ENCODE measurements at regions not wholly inside any gene's neighbourhood (a gene's known extent, or its start where the extent isn't known, plus 50 kb on each side); places are given as distances from the start of the nearest gene placed in this dataset.
A peak's percentile ranks its signal among the peaks of the same experiment; 100 is the strongest.
"Not testable (repeated sequence)": the region's sequence is repeated elsewhere in the genome, so short reads cannot be mapped to it uniquely, and the experiment has no call there.

- not testable (repeated sequence) for DNase-seq
Observed at GRCh38 chr12:23388898-23389297, 560.6 kb downstream of the SOX5 start.

- not testable (repeated sequence) for DNase-seq
Observed at GRCh38 chr12:23389315-23389714, 560.2 kb downstream of the SOX5 start.

DNA sequence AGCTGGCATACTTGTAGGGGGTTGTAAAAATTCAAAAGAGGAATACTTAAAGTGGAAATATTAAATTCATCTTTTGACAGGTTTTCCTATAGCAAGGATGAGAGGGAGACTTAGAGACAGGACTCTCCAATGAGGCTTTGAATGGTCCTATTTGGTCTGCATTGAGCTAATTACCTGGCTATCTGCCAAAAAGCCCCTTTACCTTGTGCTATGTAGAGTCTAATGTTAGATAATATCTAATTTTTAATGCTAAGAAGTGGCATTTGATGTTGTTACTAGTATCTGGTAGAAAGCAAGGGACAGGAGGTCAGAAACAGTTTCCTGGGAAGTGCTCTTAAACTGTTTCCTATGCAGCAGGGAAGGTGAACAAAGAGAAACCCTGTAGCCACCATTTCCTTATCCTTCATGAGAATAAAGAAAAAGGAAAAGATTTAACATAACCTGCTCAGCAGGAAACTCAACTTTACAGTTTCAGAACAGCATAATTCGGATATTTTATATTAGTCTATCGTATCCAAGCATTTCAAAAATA lies 550.0 kb downstream of the SOX5 start:
- DNase-seq: no peak

- no peak for DNase-seq
Observed at GRCh38 chr12:23415180-23415579, 534.3 kb downstream of the SOX5 start.

- no peak for DNase-seq
Observed at GRCh38 chr12:23421556-23421955, 527.9 kb downstream of the SOX5 start.

DNA sequence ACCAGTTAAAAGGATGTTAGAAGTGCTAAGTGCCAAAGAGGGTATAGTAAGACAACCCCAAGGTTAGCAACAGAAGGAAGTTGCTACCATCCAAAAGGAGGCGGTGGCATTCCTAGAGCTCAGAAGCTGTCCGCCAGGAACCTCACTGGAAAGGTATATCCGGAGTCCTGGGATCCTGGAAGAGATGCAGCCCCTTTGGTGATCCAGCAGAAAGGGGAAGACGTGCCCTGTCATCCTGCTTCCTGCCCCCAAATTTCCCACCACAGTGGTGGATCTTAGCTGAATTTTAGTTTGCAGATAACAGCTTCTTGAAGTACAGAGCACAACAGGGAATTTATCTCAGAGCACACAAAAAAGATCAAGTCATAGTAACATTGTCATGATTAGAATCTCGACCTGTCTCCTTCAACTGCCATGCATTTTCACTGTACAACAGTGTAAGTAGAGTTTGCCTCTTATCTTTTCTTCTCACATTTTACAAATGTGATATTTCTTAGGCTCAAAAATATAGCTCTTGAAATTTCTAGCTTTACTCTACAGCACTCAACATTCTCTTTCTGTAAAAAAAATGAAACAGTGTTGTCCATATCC lies 526.3 kb downstream of the SOX5 start:
- no peak for DNase-seq

GRCh38 chr12:23423796-23424195 lies 525.7 kb downstream of the SOX5 start:
- no peak for DNase-seq

DNA sequence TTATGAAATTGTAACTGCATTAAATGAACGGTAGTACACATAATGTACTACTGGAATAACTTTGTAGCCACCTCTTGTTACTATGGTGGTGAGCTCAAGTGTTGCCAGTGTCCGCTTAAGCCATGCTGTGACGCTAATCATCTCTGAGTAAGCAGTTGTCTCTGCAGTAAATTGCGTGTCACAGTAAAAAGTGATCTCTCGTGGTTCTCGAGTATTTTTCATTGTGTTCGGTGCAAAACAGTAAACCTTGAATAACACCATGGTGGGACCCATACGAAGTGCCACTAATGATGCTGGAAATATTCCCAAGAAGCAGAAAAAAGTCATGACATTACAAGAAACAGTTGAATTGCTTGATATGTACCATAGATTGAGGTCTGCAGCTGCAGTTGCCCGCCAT lies 524.8 kb downstream of the SOX5 start:
- DNase-seq: no peak

GRCh38 chr12:23426328-23426727 lies 523.1 kb downstream of the SOX5 start:
- no peak for DNase-seq

DNA sequence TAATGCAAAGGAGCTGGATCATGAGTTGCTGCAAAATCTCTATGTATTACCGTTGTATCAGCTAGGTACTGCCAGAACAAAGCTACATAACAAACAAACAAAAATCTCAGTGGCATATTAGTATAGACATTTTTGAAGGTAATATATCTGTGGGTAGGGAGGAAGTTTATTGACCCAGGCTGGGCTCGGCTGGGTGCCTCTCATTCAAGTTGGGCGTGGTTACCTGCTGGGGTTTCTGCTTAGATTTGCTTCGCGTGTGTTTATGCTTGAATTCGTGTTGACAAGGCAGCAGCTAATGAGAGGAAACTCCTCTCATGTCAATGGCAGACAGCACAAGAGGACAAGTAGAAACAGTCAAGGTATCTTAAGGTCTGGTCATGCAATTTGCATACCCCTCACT lies 520.7 kb downstream of the SOX5 start:
- no peak for DNase-seq

- no peak for DNase-seq
Observed at GRCh38 chr12:23431006-23431405, 518.5 kb downstream of the SOX5 start.

DNA sequence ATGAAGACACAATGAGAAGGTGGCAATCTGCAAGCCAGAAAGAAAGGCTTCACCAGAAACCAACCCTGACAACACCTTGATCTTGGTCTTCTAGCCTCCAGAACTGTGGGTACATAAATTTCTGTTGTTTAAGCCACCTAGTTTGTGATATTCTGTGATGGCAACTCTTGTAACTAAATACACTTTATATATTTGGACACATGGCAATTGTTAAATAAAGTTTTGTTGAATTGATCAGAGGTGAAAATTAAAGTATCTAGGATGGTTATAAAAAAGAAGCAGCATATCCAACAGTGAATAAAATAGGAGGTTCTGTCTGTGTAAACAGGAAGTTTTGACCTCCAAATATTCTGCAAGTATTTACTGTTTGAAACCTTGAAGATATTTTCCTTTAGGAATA lies 516.3 kb downstream of the SOX5 start:
- no peak for DNase-seq

DNA sequence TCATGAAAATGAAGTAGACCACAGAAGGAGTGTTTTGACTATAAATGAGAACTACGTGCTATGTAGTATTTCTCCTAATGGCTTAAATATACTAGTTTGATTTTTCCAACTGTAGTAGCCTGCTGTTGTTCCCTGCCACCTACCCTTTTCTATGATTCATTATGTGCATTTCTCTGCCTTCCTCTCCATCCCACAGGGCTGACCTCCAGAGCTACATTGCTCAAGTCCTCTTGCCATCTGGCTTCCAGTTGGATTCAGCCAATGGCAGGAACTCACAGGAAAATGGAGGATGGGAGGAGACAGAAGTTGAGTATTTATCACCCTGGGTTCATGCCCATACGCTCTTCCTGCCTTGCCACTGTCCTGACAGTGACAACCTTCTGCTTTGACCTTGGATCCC lies 515.3 kb downstream of the SOX5 start:
- no peak for DNase-seq

- DNase-seq: peak; percentile 74
Observed at GRCh38 chr12:23446746-23447145, 502.7 kb downstream of the SOX5 start.

DNA sequence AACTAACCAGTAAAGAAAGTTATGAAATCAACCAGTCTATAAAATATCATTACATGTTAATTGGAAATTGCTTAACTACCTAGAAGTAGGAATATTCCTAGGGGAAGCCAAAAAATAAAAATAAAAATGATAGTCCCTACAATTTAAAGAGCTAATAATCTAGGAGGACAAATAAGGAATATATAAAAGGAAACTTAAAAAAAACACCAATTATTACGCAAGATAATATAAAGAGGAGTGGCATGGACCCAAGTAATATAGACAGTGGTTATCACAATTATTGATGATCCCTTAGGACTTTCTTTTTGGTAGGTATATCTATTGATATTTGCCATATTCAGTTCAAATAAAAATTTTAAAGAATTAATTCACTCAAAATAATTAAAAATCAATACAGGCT lies 498.7 kb downstream of the SOX5 start:
- DNase-seq: no peak

DNA sequence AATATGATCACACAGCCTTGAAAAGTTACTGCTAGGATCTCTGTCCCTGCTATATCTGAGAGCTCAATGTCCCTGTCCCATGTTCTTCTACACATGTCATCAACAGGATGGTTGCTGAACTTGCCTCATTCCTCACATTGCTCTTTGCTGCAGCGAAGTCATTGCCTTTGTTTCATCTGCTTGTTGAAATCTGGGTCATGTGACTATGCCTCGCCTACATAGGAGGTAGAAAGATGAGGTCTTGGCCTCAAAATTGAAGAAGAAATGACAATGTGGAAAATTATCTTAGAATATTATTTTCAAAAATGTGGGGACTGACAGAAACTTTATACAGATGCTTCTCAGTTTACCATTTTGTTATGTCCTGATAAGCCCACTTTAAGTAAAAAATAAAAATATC lies 494.2 kb downstream of the SOX5 start:
- no peak for DNase-seq

- no peak for DNase-seq
Observed at GRCh38 chr12:23458640-23459039, 490.8 kb downstream of the SOX5 start.

GRCh38 chr12:23462546-23462945 lies 486.9 kb downstream of the SOX5 start:
- DNase-seq: no peak

DNA sequence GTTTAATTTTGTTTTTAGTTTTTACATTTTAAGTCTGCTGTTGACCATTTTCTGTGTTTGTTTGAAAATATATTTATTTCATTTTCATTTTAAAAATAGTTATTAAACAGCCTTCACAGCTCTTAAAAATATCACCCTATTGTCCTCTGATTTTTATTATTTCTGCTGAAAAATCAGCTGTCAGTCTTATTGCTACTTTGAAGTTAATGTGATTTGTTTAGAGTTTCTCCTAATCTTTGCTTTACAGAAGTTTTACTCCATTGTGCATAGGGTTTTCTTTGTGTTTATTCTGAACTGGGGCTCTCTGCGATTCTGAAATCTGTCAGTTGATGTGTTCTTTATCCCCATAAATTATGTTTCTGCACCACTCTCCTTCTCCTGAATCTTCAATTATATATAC lies 486.3 kb downstream of the SOX5 start:
- DNase-seq: no peak

DNA sequence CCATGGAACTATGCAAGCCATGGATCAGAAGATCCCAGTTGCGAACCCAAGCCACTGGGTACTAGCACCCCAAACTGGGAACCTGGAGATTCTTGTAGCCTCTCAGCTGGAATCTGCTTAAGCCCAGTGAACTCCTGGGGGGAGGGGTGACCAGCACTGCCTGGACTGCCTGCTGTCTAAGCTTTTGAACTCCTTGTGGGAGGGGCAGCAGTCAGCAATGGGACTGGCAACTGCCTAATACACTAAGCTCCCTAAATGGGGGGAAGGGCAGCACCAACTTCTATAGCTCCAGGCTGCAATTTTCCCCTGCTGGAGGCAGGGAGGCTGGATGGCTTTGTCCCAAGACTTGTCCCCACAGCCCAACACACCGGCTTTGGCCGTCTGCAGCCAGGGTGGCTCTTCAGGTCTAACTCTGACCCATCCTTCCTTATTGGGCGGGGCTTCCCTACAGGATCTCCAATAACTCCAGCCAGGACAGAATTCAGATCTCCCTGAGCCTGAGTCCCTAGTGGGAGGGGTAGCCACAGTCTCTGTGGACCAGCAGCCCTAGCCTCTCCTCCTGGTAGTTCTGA lies 485.1 kb downstream of the SOX5 start:
- no peak for DNase-seq

DNA sequence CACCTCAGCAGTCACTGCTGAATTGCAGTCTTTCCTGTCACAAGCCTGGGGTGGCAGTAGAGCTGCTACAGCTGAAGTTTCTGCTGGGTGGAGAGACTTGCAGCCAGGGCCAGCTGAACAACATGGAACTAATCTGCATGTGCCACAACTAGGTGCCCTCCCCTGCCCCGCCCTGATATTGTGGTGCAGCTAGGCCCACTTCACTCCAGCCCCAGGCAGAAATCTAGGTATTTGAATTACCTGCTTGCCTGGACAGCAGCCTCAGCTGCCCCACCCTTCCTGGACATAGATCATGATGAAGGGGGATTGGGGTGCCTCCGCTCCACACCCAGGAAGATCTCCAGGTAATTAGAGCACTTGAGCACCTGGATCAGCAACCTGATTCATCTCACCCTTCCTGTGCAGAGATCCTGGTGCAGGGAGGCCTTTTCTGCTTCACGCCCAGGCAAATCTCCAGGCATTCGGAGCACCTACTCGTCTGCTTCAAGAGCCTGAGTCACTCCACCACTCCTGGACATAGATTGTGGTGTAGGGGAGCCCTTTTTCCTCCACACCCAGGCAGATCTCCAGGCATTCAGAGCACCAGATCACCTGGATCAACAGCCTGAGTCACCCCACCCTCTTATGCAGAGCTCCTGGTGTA lies 477.0 kb downstream of the SOX5 start:
- no peak for DNase-seq

DNA sequence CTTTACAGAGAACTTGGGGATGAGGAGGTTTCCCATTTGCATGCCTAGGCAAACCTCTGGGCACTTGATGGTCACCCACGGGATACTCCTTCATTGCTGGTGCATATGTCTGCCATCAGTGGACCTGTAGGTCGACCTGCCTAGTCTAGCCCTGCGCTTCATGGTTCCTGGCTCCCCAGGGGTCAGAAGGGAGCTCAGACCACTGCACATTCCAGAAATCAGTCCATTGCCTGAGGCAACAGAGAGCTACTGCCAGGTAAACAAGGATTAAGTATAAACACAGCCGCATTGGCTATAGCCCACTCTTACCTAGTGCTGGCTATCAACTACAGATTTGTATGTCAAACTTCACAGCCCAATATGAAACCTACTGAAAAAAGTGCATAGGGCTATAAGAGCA lies 476.4 kb downstream of the SOX5 start:
- DNase-seq: no peak

GRCh38 chr12:23474438-23474976 lies 475.0 kb downstream of the SOX5 start:
- DNase-seq: no peak

Data from SHP77 treated with DMSO at 0.1 percent for 48 hours (cell line).